ENCODE measurements at regions not wholly inside any gene's neighbourhood (a gene's known extent, or its start where the extent isn't known, plus 50 kb on each side); places are given as distances from the start of the nearest gene placed in this dataset.
"Not testable (repeated sequence)": the region's sequence is repeated elsewhere in the genome, so short reads cannot be mapped to it uniquely, and the experiment has no call there.

DNA sequence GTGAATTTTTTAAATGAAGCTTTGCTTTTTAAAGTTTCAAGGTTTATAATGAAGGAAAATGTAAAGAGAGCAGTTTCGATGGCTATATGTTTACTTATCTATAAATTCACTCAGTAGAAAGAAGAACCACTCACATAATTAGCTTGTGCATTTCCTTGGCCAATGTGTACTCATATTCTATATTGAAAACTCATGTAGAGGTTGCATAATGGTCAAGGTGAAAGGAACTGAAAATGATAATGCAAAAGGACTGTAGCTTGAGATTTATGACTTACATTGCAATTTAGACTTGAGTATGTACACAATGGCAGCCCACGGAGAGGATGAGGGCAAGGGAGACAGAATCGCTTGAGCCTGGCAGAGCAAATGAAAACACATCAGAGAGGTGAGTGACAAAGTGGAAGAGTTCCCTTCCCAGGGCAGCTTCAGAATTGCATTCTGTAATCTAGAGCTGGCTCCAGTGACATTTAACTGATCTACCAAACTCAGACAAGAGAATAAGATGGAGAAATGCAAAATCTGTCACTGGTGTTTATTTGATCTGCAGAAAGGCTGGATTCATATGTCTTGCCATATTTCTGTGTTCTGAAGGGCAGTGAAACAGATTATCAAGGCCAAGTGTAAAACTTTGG, 191.8 kb downstream of the TMEM200A start:
- no peak for FAIRE-seq

DNA sequence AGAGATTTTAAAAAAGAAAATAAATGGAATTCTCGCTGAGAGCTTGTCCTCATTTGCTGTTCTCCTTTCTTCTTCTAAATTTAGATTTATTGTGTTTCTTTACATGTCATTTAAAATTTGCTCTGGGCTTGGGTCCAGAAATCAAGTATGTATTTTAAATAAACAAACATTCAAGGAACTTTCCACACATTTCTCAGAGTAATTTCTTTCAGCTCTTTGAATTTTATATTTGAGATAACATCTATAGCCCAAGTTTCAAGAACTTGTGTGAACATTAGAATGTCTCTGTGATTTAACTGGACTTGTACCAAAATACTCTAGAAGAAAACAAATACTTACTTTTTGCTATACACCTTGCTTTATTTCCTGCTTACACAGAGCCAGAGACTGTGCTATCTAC, 192.3 kb downstream of the TMEM200A start:
- FAIRE-seq, result no peak

DNA sequence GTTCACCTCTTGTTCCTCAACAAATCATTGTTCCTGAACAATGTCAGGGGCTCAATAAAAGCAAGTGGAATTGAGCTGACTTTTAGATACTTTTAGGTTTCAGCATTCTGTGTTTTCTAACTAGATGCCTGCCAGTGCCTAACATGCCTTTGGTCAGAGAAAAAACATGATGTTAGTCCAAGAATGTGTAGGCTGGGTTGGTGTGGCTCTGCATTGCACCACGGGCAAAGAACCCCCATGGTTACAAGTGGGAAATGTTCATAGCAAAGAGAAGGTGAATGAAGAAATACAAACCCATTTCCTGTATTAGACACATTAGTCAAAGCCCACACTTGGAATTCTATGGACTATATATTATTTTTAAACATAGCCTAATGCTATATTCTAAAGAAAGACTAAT, 193.3 kb downstream of the TMEM200A start:
- FAIRE-seq, result no peak

GRCh38 chr6:130560231-130560630, 194.4 kb downstream of the TMEM200A start:
- no peak for FAIRE-seq

GRCh38 chr6:130561159-130561558, 195.3 kb downstream of the TMEM200A start:
- not testable (repeated sequence) for FAIRE-seq

GRCh38 chr6:130565696-130566095, 199.9 kb downstream of the TMEM200A start:
- FAIRE-seq, result no peak

- FAIRE-seq, result no peak
These were observed 208.3 kb downstream of the TMEM200A start for GRCh38 chr6:130574146-130574545.

- no peak for FAIRE-seq
These were observed 209.7 kb downstream of the TMEM200A start for GRCh38 chr6:130575557-130575956.

DNA sequence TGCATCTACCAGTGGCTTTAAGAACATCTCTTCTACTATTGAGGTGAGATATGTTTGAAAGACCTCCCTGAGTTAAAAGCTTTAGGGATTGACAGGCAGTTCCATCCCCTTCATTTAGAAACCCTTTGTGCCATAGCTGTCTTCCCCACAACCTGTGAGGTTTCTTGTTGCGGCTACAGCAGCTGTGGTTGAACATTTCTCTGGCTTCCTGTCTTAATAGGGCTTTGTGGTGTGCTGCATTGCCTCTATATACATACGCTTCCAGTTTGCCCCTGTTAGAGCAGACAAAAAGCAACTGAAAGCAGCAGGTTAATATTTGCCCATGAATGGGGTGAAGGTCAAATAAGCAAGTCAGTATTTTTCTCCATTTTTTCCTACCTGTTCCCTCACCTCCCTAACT, 210.2 kb downstream of the TMEM200A start:
- FAIRE-seq, result no peak

DNA sequence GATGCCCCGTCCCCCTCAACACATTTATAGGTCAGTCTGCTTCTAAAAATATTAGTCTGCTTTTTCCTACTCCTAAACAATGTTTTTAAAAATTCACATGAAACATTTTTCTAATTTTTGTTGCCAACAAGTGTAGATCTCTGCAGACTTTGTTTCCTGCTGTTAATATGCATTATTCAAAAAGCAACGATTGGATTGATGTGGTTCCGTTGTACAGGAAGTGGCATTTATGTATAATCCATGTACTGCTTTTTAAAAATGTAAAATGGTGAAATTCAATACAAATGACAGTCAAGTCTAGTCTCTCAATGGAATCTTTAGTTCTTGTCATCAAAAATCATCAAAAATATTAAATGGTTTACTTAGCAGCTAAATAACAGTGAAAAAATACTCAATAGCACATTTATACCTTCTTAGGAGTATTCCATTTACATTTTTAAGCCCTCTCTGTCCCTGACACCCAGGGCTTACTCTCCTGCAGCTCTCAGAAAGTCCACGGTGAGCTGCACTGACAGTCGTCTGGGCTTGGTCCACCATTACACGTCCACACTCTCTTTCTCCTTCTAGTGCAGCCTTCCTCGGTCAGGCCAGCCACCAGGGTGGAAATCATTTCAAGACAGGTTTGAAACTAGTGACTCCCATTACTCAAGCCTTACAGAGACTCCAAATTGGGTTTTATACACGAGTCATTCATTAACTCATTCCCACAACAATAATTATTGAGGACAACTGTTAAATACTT, 211.5 kb downstream of the TMEM200A start:
- FAIRE-seq, result no peak

DNA sequence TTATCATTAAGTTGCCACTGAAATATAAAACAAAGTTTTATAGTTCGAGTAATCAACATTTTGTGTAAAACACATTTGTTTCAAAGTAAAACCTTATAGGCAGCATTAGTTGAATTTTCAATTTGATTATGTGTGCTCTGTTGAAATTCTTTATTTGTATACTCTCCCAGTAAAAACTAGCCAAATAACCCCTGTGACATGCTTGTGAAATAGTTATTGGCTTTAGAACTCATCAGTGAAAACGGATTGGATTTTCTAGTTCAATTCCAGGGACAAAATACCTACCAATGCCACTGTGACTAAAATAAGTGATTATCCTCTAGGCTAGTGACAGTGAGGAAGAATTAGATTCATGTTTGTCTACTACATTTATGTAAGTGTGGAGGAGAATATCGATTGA, 212.9 kb downstream of the TMEM200A start:
- FAIRE-seq, result no peak

GRCh38 chr6:130583268-130583667, 217.5 kb downstream of the TMEM200A start:
- FAIRE-seq, result no peak

DNA sequence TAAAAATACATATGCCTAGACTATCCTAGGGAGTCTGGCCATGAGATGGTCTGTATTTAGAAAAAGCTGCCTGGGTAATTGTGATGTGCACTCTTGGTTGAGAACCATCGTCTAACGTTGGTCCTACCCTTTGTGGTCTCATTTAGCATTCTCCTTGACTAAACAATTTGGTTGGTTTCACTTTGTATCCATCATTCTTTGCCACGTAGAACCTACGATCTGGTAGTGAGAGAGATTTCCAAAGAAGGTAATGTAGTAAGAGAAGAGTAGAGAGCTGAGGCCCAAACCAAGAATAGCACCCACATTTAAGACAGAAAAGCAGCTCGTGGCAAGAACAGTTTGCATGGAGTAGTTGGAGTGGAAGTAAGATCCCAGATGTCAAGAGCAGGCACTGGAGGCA, 219.8 kb downstream of the TMEM200A start:
- no peak for FAIRE-seq

DNA sequence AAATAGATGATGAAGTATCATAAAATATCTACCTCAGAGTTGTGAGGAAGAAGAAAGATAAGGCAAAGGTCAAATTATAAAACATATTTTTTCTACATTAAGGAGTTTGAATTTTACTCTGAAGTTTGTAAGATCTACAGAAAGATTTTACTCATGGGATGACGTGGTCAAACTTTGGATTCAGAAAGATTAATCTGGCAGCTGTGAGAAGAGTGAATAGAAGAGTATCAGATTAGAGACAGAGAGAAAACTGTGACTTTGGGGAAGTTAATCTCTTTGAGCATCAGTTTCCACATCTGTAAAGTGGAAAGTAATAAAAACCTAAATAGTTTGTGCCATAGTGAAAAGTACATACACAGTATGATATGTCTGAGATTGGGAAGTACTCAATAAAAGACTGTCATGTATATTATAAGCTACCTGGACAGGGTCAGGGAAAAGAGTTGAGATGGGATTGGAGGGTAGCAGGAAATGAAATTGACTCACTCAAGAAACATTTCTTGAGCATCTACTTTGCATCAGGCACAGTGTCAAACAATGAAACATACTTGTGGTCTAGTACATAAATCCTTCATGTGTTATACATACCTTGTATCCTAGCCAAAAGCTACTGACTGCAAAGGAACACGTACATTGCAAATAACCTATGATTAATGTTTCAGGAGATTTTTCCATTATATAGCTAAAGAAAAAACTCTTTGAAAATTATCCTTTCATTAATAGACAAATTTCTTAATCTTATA, 222.1 kb downstream of the TMEM200A start:
- no peak for FAIRE-seq

DNA sequence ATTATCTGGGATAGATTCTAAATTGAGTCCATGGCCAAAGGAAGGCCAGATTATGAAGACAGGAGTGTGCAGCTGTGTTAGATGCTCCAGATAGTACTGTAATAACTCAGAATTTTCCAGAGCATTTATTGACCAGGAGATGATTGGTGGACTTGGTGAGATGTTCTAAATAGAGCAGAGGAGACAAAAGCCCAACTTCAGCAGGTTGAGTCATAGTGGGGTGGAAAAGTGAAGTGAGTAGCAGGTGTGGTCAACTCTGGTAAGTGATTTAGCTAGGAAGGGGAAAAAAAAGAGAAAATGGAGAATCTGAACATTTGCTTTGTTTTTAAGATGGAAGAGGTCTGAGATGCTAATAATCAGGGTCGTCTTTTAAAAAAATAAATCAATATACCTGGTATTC, 227.4 kb downstream of the TMEM200A start:
- no peak for FAIRE-seq

DNA sequence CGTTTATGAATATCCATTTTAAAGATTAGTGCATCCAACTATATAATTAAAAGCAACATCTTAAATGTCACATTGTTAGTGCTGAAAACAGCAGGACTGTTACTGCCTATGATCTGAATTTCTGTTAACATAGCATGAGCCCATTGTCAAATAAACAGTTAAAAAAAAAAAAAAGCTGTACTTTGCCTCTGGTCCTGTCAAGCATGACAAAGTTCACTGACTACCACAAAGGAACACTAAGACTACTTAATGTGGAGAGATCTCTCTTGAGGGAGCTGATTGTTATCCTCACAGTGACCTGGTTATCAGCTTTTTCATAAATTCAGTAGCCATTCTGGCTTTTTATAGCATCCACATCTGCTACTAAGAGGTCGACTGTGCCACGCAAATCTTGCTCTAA, 228.1 kb downstream of the TMEM200A start:
- FAIRE-seq, result no peak

DNA sequence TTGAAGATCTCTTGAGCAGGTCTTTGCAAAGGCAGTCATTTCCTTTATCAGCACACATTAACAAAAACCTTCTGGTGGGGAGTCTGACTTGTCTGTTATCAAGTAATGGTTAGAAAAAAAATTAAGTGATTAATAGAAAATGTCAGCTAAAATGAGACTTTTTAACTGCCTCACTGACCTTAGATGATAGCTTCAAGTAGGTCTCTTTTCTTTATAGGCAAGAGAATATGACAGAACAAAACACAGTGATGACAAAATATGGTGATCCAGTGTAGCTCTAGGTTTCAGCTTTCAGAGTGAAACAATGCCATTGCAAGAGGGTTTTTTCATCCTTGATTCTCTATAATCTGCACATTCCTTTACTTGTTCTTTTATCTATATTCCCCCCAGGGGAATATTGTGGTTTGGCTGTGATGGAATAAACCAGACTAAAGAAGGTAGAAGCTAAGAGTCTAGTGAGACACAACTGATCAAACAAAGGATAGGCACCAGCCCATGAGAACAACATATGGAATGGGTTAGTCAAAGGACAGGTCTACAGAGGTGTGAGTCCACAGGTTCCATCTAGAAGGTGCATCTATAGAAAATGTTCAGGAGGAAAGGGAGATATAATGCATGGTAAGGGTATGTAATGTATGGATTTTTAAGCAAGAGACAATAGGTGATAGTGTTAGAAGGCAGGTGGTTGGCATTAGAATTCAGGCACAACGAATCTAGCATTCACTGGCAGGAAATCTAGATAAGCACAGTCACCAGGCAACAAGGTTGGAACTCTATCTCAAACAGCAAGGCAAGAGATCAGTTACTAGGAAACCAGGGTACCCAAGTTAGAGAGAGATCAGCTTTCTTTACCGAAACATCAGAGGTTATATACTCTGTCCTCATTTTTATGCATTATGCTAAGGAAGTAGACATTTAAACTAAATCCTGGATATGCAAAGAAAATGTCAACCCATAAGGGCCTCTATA, 228.9 kb upstream of the SMLR1 start:
- no peak for FAIRE-seq

- no peak for FAIRE-seq
These were observed 226.3 kb upstream of the SMLR1 start for GRCh38 chr6:130600880-130601341.

GRCh38 chr6:130602151-130602770, 224.9 kb upstream of the SMLR1 start:
- no peak for FAIRE-seq

DNA sequence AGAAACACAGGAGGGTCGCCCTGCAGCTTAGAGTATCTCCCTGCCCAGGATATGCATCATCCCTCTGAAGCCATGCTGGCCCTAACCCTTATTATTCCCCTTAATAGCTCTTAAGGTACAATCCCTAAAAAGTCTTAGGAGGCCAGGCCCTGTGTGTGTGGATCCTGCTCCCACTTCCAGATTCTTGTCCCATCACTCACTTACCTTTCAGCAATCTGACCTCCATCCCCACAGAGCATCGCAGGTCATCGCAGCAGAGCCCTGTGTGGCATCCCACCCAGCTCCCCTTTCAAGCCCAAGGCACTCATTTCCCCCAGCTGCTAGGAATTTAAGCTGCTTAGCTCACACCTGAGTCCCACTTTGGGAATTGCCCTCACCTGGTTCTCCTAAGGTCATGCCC, 223.8 kb upstream of the SMLR1 start:
- FAIRE-seq, result no peak

GRCh38 chr6:130604841-130605399, 222.3 kb upstream of the SMLR1 start:
- FAIRE-seq, result no peak

GRCh38 chr6:130610303-130610702, 216.9 kb upstream of the SMLR1 start:
- no peak for FAIRE-seq
